Stimulated activated effector memory CD8-positive, alpha-beta T cell treated with anti-CD3 and anti-CD28 coated beads, Interleukin-12 subunit alpha, Interleukin-12 subunit beta, amount 100 ng/mL, for 72 hours (primary cell): ENCODE measurements at regions not wholly inside any gene's neighbourhood (a gene's known extent, or its start where the extent isn't known, plus 50 kb on each side); places are given as distances from the start of the nearest gene placed in this dataset.

ENCODE experiments used
- ATAC-seq: fragments of 150-1000 bp; cut with Tn5 transposase; 2 replicates; pipeline ENCODE4 v1.10.0; 2021
- DNase-seq, 2 donors: peaks; one replicate each; pipeline ENCODE4 v3.0.0; 2021 to 2022; ENCODE audit warnings: low spot score in 2 of 2
- H3K27ac Mint-ChIP-seq: one replicate; pipeline ENCODE4 v1.8.0; 2022; ENCODE audit warnings: mild to moderate bottlenecking, mixed read lengths
- H3K36me3 Mint-ChIP-seq: one replicate; pipeline ENCODE4 v1.8.0; 2022; ENCODE audit warnings: mild to moderate bottlenecking, mixed read lengths
- H3K4me1 Mint-ChIP-seq: one replicate; pipeline ENCODE4 v1.8.0; 2022; ENCODE audit warnings: mixed read lengths
- H3K4me3 Mint-ChIP-seq: one replicate; pipeline ENCODE4 v1.8.0; 2022; ENCODE audit warnings: mild to moderate bottlenecking, mixed read lengths
- H3K9me3 Mint-ChIP-seq: one replicate; pipeline ENCODE4 v1.8.0; 2022; ENCODE audit warnings: mixed read lengths

GRCh38 chr10:57260175-57260574 lies 899.1 kb upstream of the ZWINT start:
- no peak for DNase-seq
- no peak for ATAC-seq
- H3K36me3 Mint-ChIP-seq = no peaks in the 10 kb centered on the region
- peaks cover 31% of the 10 kb centered on the region for H3K9me3 Mint-ChIP-seq
- H3K4me3 Mint-ChIP-seq = no peak overlapping the region
- no peaks in the 10 kb centered on the region for H3K4me1 Mint-ChIP-seq
- no peak overlapping the region for H3K27ac Mint-ChIP-seq

DNA sequence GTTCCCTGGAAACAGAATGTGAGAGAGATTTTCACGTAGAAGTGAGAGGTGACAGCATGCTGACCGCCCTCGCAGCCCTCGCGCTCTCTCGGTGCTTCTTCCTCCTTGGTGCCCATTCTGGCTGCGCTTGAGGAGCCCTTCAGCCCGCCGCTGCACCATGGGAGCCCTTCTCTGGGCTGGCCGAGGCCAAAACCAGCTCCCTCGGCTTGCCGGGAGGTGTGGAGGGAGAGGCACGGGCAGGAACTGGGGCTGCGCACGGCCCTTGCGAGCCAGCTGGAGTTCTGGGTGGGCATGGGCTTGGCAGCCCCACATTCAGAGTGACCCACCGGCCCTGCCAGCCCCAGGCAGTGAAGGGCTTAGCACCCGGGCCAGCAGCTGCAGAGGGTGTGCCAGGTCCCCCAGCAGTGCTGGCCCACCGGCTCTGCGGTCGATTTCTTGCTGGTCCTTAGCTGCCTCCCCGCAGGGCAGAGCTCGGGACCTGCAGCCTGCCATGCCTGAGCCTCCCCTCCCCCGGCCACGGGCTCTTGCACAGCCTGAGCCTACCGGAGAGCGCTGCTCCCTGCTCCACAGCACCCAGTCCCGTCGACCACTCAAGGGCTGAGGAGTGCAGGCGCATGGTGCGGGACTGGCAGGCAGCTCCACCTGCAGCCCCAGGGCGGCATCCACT lies 888.7 kb upstream of the ZWINT start:
- H3K36me3 Mint-ChIP-seq = no peaks in the 10 kb centered on the region
- ATAC-seq = no peak

DNA sequence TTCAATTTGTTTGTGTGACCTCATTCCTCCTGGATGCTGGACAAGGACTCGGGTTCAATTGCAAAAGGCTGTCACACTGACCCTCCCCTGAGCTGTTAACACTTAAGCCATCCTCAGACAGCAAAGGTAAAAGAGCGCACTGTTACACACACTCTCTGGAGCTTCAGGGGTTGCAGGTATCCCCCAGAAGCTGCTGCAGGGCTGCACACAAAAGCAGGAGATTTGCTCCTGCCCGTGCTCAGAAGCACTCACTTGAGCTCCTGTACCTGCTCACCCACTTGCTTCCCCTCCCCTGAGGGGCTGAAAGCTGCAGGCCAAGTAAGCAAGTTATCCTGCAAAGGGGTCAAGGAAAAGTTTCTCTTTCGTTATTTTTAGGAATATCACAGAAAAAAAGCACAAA lies 886.2 kb upstream of the ZWINT start:
- Mint-ChIP-seq H3K27ac (no peak overlapping the region), H3K9me3 (peaks cover 16% of the 10 kb centered on the region), H3K36me3 (no peaks in the 10 kb centered on the region), H3K4me1 (no peaks in the 10 kb centered on the region), H3K4me3 (no peak overlapping the region)
- DNase-seq (no peak), ATAC-seq (no peak)

More for the DNA sequence above, 888.7 kb upstream of the ZWINT start:
- DNase-seq = no peak
- Mint-ChIP-seq H3K27ac (no peak overlapping the region), H3K4me3 (no peak overlapping the region), H3K9me3 (peaks cover 25% of the 10 kb centered on the region), H3K4me1 (no peaks in the 10 kb centered on the region)

DNA sequence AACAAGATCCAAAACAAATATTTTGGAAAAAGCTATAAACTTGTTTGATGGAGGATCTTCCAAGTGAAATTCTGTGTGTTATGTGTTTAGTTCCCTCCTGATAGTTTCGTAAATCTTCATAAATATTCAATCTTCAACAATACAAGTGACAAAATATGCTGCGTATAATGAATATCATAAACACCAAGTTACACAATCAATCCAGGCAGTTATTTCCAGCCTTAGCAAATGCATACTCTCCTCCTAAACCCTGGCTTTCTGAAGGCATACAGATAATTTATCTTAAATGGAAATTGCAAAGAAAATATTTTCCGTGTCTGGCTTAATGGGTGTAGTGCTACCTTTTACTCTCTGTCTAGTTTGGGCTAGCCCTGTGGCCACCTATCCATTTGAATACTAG lies 864.9 kb upstream of the ZWINT start:
- no peaks in the 10 kb centered on the region for H3K4me1 Mint-ChIP-seq
- H3K4me3 Mint-ChIP-seq = no peak overlapping the region
- no peak for DNase-seq
- H3K27ac Mint-ChIP-seq = no peak overlapping the region
- ATAC-seq = no peak
- no peaks in the 10 kb centered on the region for H3K36me3 Mint-ChIP-seq
- peaks cover 19% of the 10 kb centered on the region for H3K9me3 Mint-ChIP-seq

DNA sequence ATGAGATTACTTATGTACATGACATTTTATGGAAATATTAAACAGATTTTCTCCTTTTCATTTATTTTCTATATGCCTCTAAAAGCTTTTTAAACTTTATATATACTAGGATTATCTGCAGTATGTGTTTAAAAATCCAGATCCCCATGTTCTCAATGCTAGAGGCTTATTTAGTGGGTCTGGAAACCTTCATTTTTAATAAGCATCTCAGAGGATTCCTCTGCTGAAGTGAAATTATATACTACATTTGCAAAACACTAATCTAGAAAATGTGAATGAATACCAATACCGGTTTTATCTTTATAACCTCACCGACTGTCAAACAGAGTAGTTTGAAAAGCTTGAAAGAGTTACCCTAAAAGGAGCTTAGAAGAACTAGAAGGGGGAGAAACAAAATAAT lies 863.8 kb upstream of the ZWINT start:
- Mint-ChIP-seq H3K36me3 (no peaks in the 10 kb centered on the region), H3K4me1 (no peaks in the 10 kb centered on the region), H3K4me3 (no peak overlapping the region), H3K9me3 (peaks cover 12% of the 10 kb centered on the region), H3K27ac (no peak overlapping the region)
- DNase-seq (no peak), ATAC-seq (no peak)

GRCh38 chr10:57222603-57223002 lies 861.5 kb upstream of the ZWINT start:
- no peak for ATAC-seq
- Mint-ChIP-seq H3K4me1 (no peaks in the 10 kb centered on the region), H3K36me3 (no peaks in the 10 kb centered on the region), H3K27ac (no peak overlapping the region), H3K9me3 (peaks cover 13% of the 10 kb centered on the region), H3K4me3 (no peak overlapping the region)
- DNase-seq = no peak

DNA sequence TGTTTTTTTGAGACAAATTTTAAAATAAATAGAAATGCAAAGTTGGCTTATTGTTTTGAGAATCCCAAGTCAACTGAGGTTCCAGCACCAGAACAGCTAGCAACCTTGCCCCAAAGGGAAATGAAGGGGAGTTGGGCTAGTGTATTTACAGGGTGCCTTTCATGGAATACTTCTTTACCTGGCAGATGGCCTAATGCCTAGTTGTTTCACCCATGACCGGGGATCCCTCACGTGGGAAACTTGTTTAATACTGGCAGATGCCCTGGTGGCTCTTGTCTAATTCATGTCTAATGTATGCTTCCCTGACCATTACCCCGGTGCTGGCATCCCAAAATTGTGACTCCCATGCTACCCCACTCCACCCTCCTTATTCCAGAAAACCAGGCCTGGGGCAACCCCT lies 861.1 kb upstream of the ZWINT start:
- H3K4me1 Mint-ChIP-seq = no peaks in the 10 kb centered on the region
- H3K9me3 Mint-ChIP-seq = peaks cover 12% of the 10 kb centered on the region
- DNase-seq (no peak), ATAC-seq (no peak)
- no peak overlapping the region for H3K4me3 Mint-ChIP-seq
- no peaks in the 10 kb centered on the region for H3K36me3 Mint-ChIP-seq
- no peak overlapping the region for H3K27ac Mint-ChIP-seq

GRCh38 chr10:57221674-57222073 lies 860.6 kb upstream of the ZWINT start:
- H3K4me3 Mint-ChIP-seq = no peak overlapping the region
- H3K9me3 Mint-ChIP-seq = peaks cover 10% of the 10 kb centered on the region
- no peaks in the 10 kb centered on the region for H3K36me3 Mint-ChIP-seq
- DNase-seq (no peak), ATAC-seq (no peak)
- no peak overlapping the region for H3K27ac Mint-ChIP-seq
- H3K4me1 Mint-ChIP-seq = no peaks in the 10 kb centered on the region

- Mint-ChIP-seq H3K4me1 (no peaks in the 10 kb centered on the region), H3K36me3 (no peaks in the 10 kb centered on the region), H3K27ac (no peak overlapping the region), H3K9me3 (peaks cover 15% of the 10 kb centered on the region), H3K4me3 (no peak overlapping the region)
- no peak for DNase-seq
- no peak for ATAC-seq
These were observed 857.3 kb upstream of the ZWINT start for GRCh38 chr10:57218382-57218781.

- Mint-ChIP-seq H3K4me3 (no peak overlapping the region), H3K4me1 (no peaks in the 10 kb centered on the region), H3K27ac (no peak overlapping the region), H3K9me3 (peaks cover 18% of the 10 kb centered on the region), H3K36me3 (no peaks in the 10 kb centered on the region)
- ATAC-seq (no peak), DNase-seq (no peak)
These were observed 841.3 kb upstream of the ZWINT start for GRCh38 chr10:57202356-57202755.

- DNase-seq (no peak), ATAC-seq (no peak)
- H3K9me3 Mint-ChIP-seq = peaks cover 22% of the 10 kb centered on the region
- no peak overlapping the region for H3K27ac Mint-ChIP-seq
- no peak overlapping the region for H3K4me3 Mint-ChIP-seq
- H3K4me1 Mint-ChIP-seq = no peaks in the 10 kb centered on the region
- no peaks in the 10 kb centered on the region for H3K36me3 Mint-ChIP-seq
These were observed 827.8 kb upstream of the ZWINT start for GRCh38 chr10:57188846-57189245.

GRCh38 chr10:57186201-57186600 lies 825.1 kb upstream of the ZWINT start:
- H3K27ac Mint-ChIP-seq = no peak overlapping the region
- H3K36me3 Mint-ChIP-seq = no peaks in the 10 kb centered on the region
- no peak overlapping the region for H3K4me3 Mint-ChIP-seq
- H3K9me3 Mint-ChIP-seq = peaks cover 21% of the 10 kb centered on the region
- H3K4me1 Mint-ChIP-seq = no peaks in the 10 kb centered on the region
- ATAC-seq (no peak), DNase-seq (no peak)

DNA sequence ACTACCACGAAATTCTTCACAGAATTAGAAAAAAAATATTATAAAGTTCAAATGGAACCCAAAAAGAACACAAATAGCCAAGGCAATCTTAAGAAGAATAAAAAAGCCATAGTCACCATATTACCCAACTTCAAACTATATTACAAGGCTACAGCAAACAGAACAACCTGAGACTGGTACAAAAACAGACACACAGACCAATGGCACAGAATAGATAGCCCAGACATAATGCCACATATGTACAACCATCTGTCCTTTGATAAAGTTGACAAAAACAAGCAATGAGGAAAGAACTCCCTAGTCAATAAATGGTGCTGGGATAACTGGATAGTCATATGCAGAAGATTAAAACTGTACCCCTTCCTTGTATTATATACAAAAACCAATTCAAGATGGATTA lies 808.5 kb upstream of the ZWINT start:
- no peak overlapping the region for H3K27ac Mint-ChIP-seq
- H3K4me3 Mint-ChIP-seq = no peak overlapping the region
- no peaks in the 10 kb centered on the region for H3K4me1 Mint-ChIP-seq
- DNase-seq = no peak
- no peak for ATAC-seq
- H3K36me3 Mint-ChIP-seq = no peaks in the 10 kb centered on the region
- peaks cover 14% of the 10 kb centered on the region for H3K9me3 Mint-ChIP-seq

DNA sequence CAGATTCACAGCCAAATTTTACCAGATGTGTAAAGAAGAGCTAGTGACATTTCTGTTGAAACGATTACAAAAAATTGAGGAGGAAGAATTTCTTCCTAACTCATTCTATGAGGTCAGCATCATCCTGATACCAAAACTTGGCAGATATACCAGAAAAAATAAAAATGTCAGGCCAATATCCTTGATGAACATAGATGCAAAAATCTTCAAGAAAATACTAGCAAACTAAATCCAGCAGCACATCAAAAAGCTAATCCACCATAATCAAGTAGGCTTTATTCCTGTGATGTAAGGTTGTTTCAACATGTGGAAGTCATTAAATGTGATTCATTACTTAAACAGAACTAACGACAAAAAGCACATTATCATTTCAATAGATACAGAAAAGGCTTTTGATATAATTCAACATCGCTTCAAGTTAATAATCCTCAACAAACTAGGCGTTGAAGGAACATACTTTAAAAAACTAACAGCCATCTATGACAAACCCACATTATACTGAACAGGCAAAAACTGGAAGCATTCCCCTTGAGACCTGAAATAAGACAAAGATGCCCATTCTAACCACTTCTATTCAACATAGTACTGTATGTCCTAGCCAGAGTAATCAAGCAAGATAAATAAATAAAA lies 807.7 kb upstream of the ZWINT start:
- ATAC-seq (no peak), DNase-seq (no peak)
- Mint-ChIP-seq H3K27ac (no peak overlapping the region), H3K4me1 (no peaks in the 10 kb centered on the region), H3K36me3 (no peaks in the 10 kb centered on the region), H3K9me3 (peaks cover 13% of the 10 kb centered on the region), H3K4me3 (no peak overlapping the region)

DNA sequence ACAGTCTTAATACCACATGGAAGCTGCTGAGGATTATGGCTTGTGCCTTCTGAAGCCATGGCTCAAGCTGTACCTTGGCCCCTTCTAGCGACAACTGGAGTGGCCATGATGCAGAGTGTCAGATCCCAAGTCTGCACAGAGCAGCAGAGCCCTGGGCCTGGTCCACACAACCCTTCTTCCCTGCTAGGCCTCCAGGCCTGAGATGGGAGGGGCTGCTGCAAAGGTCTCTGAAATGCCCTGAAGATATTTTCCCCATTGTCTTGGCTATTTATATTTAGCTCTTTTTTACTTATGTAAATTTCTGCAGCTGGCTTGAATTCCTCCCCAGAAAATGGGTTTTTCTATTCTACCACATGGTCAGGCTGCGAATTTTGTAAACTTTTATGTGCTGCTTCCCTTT lies 804.6 kb upstream of the ZWINT start:
- no peak for ATAC-seq
- H3K27ac Mint-ChIP-seq = no peak overlapping the region
- no peaks in the 10 kb centered on the region for H3K4me1 Mint-ChIP-seq
- H3K4me3 Mint-ChIP-seq = no peak overlapping the region
- H3K9me3 Mint-ChIP-seq = peaks cover 14% of the 10 kb centered on the region
- no peak for DNase-seq
- no peaks in the 10 kb centered on the region for H3K36me3 Mint-ChIP-seq

GRCh38 chr10:57162231-57162630 lies 801.2 kb upstream of the ZWINT start:
- no peak overlapping the region for H3K4me3 Mint-ChIP-seq
- H3K4me1 Mint-ChIP-seq = no peaks in the 10 kb centered on the region
- peaks cover 12% of the 10 kb centered on the region for H3K9me3 Mint-ChIP-seq
- H3K36me3 Mint-ChIP-seq = no peaks in the 10 kb centered on the region
- DNase-seq (no peak), ATAC-seq (no peak)
- no peak overlapping the region for H3K27ac Mint-ChIP-seq
